IMR-90 (cell line): ENCODE measurements at regions not wholly inside any gene's neighbourhood (a gene's known extent, or its start where the extent isn't known, plus 50 kb on each side); places are given as distances from the start of the nearest gene placed in this dataset.

ENCODE experiments used
- ATAC-seq: fragments of 200-7000 bp; cut with Tn5 transposase; 2 replicates; pipeline ENCODE4 v1.9.1; 2020; ENCODE audit warnings: low read depth, mild to moderate bottlenecking, moderate library complexity
- BruUV-seq: library from RNA; stranded (reverse); fragments of 400-500 nt; replicated peaks from 2 replicates; lab custom pipeline; 2021; lab: Mats Ljungman, UMichigan
- CTCF ChIA-PET: fragments of 300-600 bp; formaldehyde crosslinking; extraction: SDS; loops from one replicate; lab custom pipeline; 2021; ENCODE audit warnings: antibody characterized with exemption; lab: Yijun Ruan, JAX
- POLR2A ChIA-PET: fragments of 300-600 bp; sonication (Branson Sonifier 250); formaldehyde crosslinking; loops from one replicate; lab custom pipeline; 2022; ENCODE audit warnings: antibody characterized with exemption; ENCODE audit not compliant: unreplicated experiment; lab: Charles Lee
- DNase-seq: peaks from one replicate; pipeline ENCODE4 v3.0.0; 2013
- H2AFZ ChIP-seq: replicated peaks from 2 replicates; pipeline ENCODE3; 2013; ENCODE audit warnings: low read length, mild to moderate bottlenecking; ENCODE audit not compliant: poor library complexity
- H2AK5ac ChIP-seq: 2 replicates; pipeline ENCODE4 v1.6.1; 2013; ENCODE audit warnings: low read depth, low read length, inconsistent platforms
- H2AK9ac ChIP-seq: replicated peaks from 2 replicates; pipeline ENCODE3; 2013; ENCODE audit warnings: mild to moderate bottlenecking, low read depth, low read length, moderate library complexity; ENCODE audit not compliant: poor library complexity
- H2BK120ac ChIP-seq: 2 replicates; pipeline ENCODE4 v1.6.1; 2013; ENCODE audit warnings: low read depth, low read length, inconsistent platforms
- H2BK15ac ChIP-seq: 3 replicates; pipeline ENCODE4 v1.6.1; 2013; ENCODE audit warnings: low read depth, low read length, inconsistent platforms
- H2BK20ac ChIP-seq: 2 replicates; pipeline ENCODE4 v1.6.1; 2013; ENCODE audit warnings: low read depth, mild to moderate bottlenecking, inconsistent platforms, low read length, moderate library complexity
- H2BK5ac ChIP-seq: 2 replicates; pipeline ENCODE4 v1.6.1; 2013; ENCODE audit warnings: mild to moderate bottlenecking, low read depth, low read length, inconsistent platforms; ENCODE audit not compliant: poor library complexity, severe bottlenecking
- H3K14ac ChIP-seq: replicated peaks from 2 replicates; pipeline ENCODE4 v1.6.1; 2013; ENCODE audit warnings: low read depth, low read length, inconsistent platforms
- H3K18ac ChIP-seq: 2 replicates; pipeline ENCODE4 v1.6.1; 2013; ENCODE audit warnings: low read depth, low read length, control low read depth
- H3K23ac ChIP-seq: 2 replicates; pipeline ENCODE4 v1.6.1; 2013; ENCODE audit warnings: low read depth, low read length, inconsistent platforms
- H3K27ac ChIP-seq: 2 replicates; pipeline ENCODE4 v1.5.1; 2013; ENCODE audit warnings: mild to moderate bottlenecking, control low read depth, low read length; ENCODE audit not compliant: insufficient read depth
- H3K27me3 ChIP-seq: 2 replicates; pipeline ENCODE4 v1.6.1; 2013; ENCODE audit warnings: low read length; ENCODE audit not compliant: control insufficient read depth, insufficient read depth
- H3K36me3 ChIP-seq: 2 replicates; pipeline ENCODE4 v1.6.1; 2013; ENCODE audit warnings: low read length, mixed read lengths; ENCODE audit not compliant: control insufficient read depth, insufficient read depth
- H3K4ac ChIP-seq: 2 replicates; pipeline ENCODE4 v1.6.1; 2013; ENCODE audit warnings: low read depth, low read length, inconsistent platforms
- H3K4me1 ChIP-seq: 2 replicates; pipeline ENCODE4 v1.6.1; 2013; ENCODE audit warnings: low read length, mixed read lengths; ENCODE audit not compliant: control insufficient read depth, insufficient read depth
- H3K4me2 ChIP-seq: 2 replicates; pipeline ENCODE4 v1.6.1; 2013; ENCODE audit warnings: low read depth, mild to moderate bottlenecking, control low read depth, low read length, moderate library complexity
- H3K4me3 ChIP-seq: 2 replicates; pipeline ENCODE4 v1.5.1; 2013; ENCODE audit warnings: low read depth, mild to moderate bottlenecking, control low read depth, low read length, moderate library complexity; ENCODE audit not compliant: insufficient read depth
- H3K56ac ChIP-seq: 2 replicates; pipeline ENCODE4 v1.6.1; 2013; ENCODE audit warnings: low read length, inconsistent platforms; ENCODE audit not compliant: insufficient read depth; ENCODE audit errors: extremely low read depth
- H3K79me1 ChIP-seq, 2 experiments: 2 replicates each; pipeline ENCODE4 v1.6.1; 2013; ENCODE audit warnings: low read length in 2 of 2, inconsistent platforms in 1 of 2, low read depth in 1 of 2
- H3K9ac ChIP-seq: 2 replicates; pipeline ENCODE4 v1.6.1; 2013; ENCODE audit warnings: low read depth, low read length, control low read depth
- H3K9me1 ChIP-seq: 2 replicates; pipeline ENCODE4 v1.6.1; 2013; ENCODE audit warnings: low read length, inconsistent platforms; ENCODE audit not compliant: insufficient read depth
- H3K9me3 ChIP-seq: 2 replicates; pipeline ENCODE4 v1.6.1; 2013; ENCODE audit warnings: low read length; ENCODE audit not compliant: control insufficient read depth, insufficient read depth
- H4K20me1 ChIP-seq: 2 replicates; pipeline ENCODE4 v1.6.1; 2013; ENCODE audit warnings: low read length, inconsistent platforms; ENCODE audit not compliant: insufficient read depth
- H4K5ac ChIP-seq: 2 replicates; pipeline ENCODE4 v1.6.1; 2013; ENCODE audit warnings: mild to moderate bottlenecking, low read depth, low read length, control low read depth
- H4K8ac ChIP-seq, 2 experiments: 2 replicates each; pipeline ENCODE4 v1.6.1; 2013; ENCODE audit warnings: low read depth in 2 of 2, low read length in 2 of 2, control low read depth in 1 of 2, inconsistent platforms in 1 of 2
- H4K91ac ChIP-seq: 2 replicates; pipeline ENCODE4 v1.6.1; 2013; ENCODE audit warnings: low read depth, low read length, inconsistent platforms; ENCODE audit not compliant: insufficient read depth
- BHLHE40 ChIP-seq: fragments of 150-350 bp; IDR thresholded peaks from 2 replicates; pipeline ENCODE4 v1.6.1; 2016; ENCODE audit warnings: mild to moderate bottlenecking, low read depth, low read length
- CEBPB ChIP-seq: IDR thresholded peaks from 2 replicates; pipeline ENCODE4 v1.6.1; 2012; ENCODE audit warnings: low read depth, low read length, improper control_type of control experiment
- CHD1 ChIP-seq: IDR thresholded peaks from 2 replicates; pipeline ENCODE4 v1.6.1; 2012; ENCODE audit warnings: low read depth, low read length, improper control_type of control experiment
- CTCF ChIP-seq: conservative IDR thresholded peaks from 2 replicates; pipeline ENCODE4 v1.5.1; 2012; ENCODE audit warnings: mild to moderate bottlenecking, low read depth, low read length, improper control_type of control experiment
- ELK1 ChIP-seq: fragments of 150-350 bp; IDR thresholded peaks from 2 replicates; pipeline ENCODE4 v1.6.1; 2016; ENCODE audit warnings: low read depth, mild to moderate bottlenecking, low read length, moderate library complexity, borderline replicate concordance
- FOS ChIP-seq: fragments of 150-350 bp; IDR thresholded peaks from 2 replicates; pipeline ENCODE4 v1.6.1; 2016; ENCODE audit warnings: low read depth, low read length
- MAFK ChIP-seq: IDR thresholded peaks from 2 replicates; pipeline ENCODE4 v1.6.1; 2012; ENCODE audit warnings: low read depth, low read length, improper control_type of control experiment
- MAZ ChIP-seq: IDR thresholded peaks from 2 replicates; pipeline ENCODE4 v1.6.1; 2012; ENCODE audit warnings: low read depth, mild to moderate bottlenecking, low read length, improper control_type of control experiment, moderate library complexity, borderline replicate concordance
- MXI1 ChIP-seq: IDR thresholded peaks from 2 replicates; pipeline ENCODE4 v1.6.1; 2012; ENCODE audit warnings: low read depth, mild to moderate bottlenecking, low read length, moderate library complexity, borderline replicate concordance
- NFE2L2 ChIP-seq: fragments of 150-350 bp; IDR thresholded peaks from 2 replicates; pipeline ENCODE4 v1.6.1; 2016; ENCODE audit warnings: low read depth, mild to moderate bottlenecking, low read length
- POLR2A ChIP-seq: IDR thresholded peaks from 2 replicates; pipeline ENCODE4 v1.6.1; 2012; ENCODE audit warnings: mild to moderate bottlenecking, low read depth, low read length
- RAD21 ChIP-seq: IDR thresholded peaks from 2 replicates; pipeline ENCODE4 v1.6.1; 2012; ENCODE audit warnings: low read length, improper control_type of control experiment
- RFX5 ChIP-seq: IDR thresholded peaks from 2 replicates; pipeline ENCODE4 v1.8.0; 2012; ENCODE audit warnings: low read depth, mild to moderate bottlenecking, low read length, moderate library complexity
- SMC3 ChIP-seq: fragments of 150-350 bp; IDR thresholded peaks from 2 replicates; pipeline ENCODE4 v1.6.1; 2016; ENCODE audit warnings: low read depth, mild to moderate bottlenecking, antibody characterized with exemption, low read length, moderate library complexity
- WGBS, 2 experiments: methylation state at CpG; one replicate each; pipeline versions ENCODE4 v1.1.5 to v1.1.7; 2013; ENCODE audit warnings: missing lambda C conversion rate in 2 of 2; ENCODE audit not compliant: insufficient read length in 1 of 2; ENCODE audit errors: extremely low coverage in 2 of 2; 5-methylcytosine and 5-hydroxymethylcytosine counted together
- dilution Hi-C: fragments of 300-500 bp; cut with HindIII; formaldehyde crosslinking; loops from one replicate; pipeline ENCODE4 v1.14.3; 2018; ENCODE audit warnings: low sequenced_read_pairs; ENCODE audit not compliant: unreplicated experiment
- in situ Hi-C: fragments of 300-500 bp; cut with MboI; formaldehyde crosslinking; loops from 3 replicates; pipeline ENCODE4 v1.14.3; 2019; ENCODE audit warnings: low sequenced_read_pairs, inconsistent platforms, mixed read lengths
- intact Hi-C: fragments of 100-400 bp; cut with micrococcal nuclease; formaldehyde crosslinking; loops from 2 replicates; pipeline ENCODE4 v1.10.0; 2022
- TF ChIP-seq, protein P1 (sequence below): fragments of 150-350 bp; IDR thresholded peaks from 2 replicates; pipeline ENCODE4 v1.6.1; 2017; ENCODE audit warnings: mild to moderate bottlenecking, antibody characterized with exemption, low read length, low read depth

DNA sequence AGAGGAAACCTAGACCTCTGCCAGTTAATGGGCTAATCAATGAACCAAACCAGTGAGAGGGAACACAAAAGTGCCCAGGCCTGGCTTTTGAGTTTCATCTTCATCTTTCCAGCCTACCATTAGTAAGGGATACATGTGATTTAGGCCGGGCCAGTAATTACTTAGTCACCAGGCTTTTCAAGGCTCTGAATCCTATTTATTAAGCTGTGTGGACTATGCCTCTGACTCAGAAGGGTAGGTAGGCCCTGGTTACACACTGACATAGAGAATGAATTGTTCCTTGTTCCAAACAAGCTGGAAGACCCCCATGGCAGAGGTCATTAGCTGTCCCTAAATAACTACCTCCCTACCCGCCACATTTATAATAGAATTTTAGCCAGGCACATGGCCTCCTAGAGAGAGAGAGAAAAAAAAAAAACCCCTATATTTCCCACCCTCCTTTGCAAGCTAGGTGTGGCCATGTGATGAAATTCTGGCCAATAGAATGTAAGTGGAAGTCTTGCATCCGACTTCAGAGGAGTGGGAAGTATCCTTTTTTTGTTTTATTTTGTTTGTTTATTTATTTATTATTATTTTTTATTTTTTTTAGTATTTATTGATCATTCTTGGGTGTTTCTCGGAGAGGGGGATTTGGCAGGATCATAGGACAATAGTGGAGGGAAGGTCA lies 112.3 kb upstream of the BCOR start:
- DNase-seq (peak; percentile 38), ATAC-seq (0 out of 2 replicates have a peak, but pooled peaks have one; percentile 27)
- Histone ChIP-seq H2BK5ac (no peak overlapping the region), H3K4me1 (no peaks in the 10 kb centered on the region), H2AFZ (no peak overlapping the region), H3K79me1 (no peaks in the 10 kb centered on the region), H4K8ac (no peak overlapping the region), H3K14ac (no peak overlapping the region), H4K91ac (no peak overlapping the region), H3K9ac (no peak overlapping the region), H4K20me1 (no peaks in the 10 kb centered on the region), H3K27ac (no peak overlapping the region), H3K56ac (no peak overlapping the region), H3K27me3 (no peaks in the 10 kb centered on the region; the same call in 1 of the 2 replicates), H2BK120ac (no peak overlapping the region), H2AK5ac (no peak overlapping the region), H3K9me3 (peaks cover 4% of the 10 kb centered on the region; the same call in 1 of the 2 replicates), H4K5ac (no peak overlapping the region), H2AK9ac (no peak overlapping the region), H3K36me3 (no peaks in the 10 kb centered on the region), H2BK15ac (no peak overlapping the region), H3K4me3 (no peak overlapping the region), H3K23ac (no peak overlapping the region), H3K4me2 (no peak overlapping the region), H3K9me1 (no peaks in the 10 kb centered on the region), H3K18ac (no peak overlapping the region), H3K4ac (no peak overlapping the region), H2BK20ac (no peak overlapping the region)
- dilution Hi-C loops = no loop called here
- no CpG with 5 or more reads among the region's 4 CpGs for WGBS, 2 experiments
- CTCF ChIA-PET = no interaction called here
- POLR2A ChIA-PET = no interaction called here
- no peak for TF ChIP-seq BHLHE40
- no peak for TF ChIP-seq ELK1
- no peak for TF ChIP-seq CEBPB
- TF ChIP-seq CHD1 = no peak
- no peak for TF ChIP-seq NFE2L2
- no peak for TF ChIP-seq RFX5
- no peak for TF ChIP-seq FOS
- no peak for TF ChIP-seq POLR2A
- TF ChIP-seq CTCF = no peak
- TF ChIP-seq MAZ = no peak
- TF ChIP-seq MXI1 = no peak
- TF ChIP-seq MAFK = no peak
- TF ChIP-seq SMC3 = no peak
- TF ChIP-seq RAD21 = no peak
- TF ChIP-seq, protein P1, sequence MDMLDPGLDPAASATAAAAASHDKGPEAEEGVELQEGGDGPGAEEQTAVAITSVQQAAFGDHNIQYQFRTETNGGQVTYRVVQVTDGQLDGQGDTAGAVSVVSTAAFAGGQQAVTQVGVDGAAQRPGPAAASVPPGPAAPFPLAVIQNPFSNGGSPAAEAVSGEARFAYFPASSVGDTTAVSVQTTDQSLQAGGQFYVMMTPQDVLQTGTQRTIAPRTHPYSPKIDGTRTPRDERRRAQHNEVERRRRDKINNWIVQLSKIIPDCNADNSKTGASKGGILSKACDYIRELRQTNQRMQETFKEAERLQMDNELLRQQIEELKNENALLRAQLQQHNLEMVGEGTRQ = no peak
- BruUV-seq = no TSS peak
- in situ Hi-C loops = no loop called here
- intact Hi-C loops = no loop called here
